BJ (cell line): ENCODE measurements at regions not wholly inside any gene's neighbourhood (a gene's known extent, or its start where the extent isn't known, plus 50 kb on each side); places are given as distances from the start of the nearest gene placed in this dataset.
"Not testable (repeated sequence)": the region's sequence is repeated elsewhere in the genome, so short reads cannot be mapped to it uniquely, and the experiment has no call there.

Experiments used
- CTCF ChIA-PET: fragments of 350-600 bp; formaldehyde crosslinking; extraction: SDS; loops from one replicate; lab custom pipeline; 2021; ENCODE audit warnings: antibody characterized with exemption, inconsistent platforms; lab: Yijun Ruan, JAX
- POLR2A ChIA-PET: fragments of 300-600 bp; sonication (Branson Sonifier 250); formaldehyde crosslinking; extraction: SDS; loops from one replicate; lab custom pipeline; 2021; ENCODE audit warnings: antibody characterized with exemption; lab: Charles Lee
- DNase-seq: peaks from one replicate; pipeline ENCODE4 v3.0.0-alpha.2; 2011; ENCODE audit warnings: low read depth
- H3K27me3 ChIP-seq: 2 replicates; pipeline ENCODE4 v1.6.0; 2011; ENCODE audit warnings: low read length; ENCODE audit not compliant: control insufficient read depth, insufficient read depth
- H3K36me3 ChIP-seq: 2 replicates; pipeline ENCODE4 v1.5.1; 2011; ENCODE audit warnings: low read length; ENCODE audit not compliant: control insufficient read depth, insufficient read depth
- H3K4me3 ChIP-seq: 2 replicates; pipeline ENCODE4 v1.5.1; 2011; ENCODE audit warnings: low read depth, mild to moderate bottlenecking, control low read depth, low read length
- TF ChIP-seq, protein P1 (sequence below): IDR thresholded peaks from 2 replicates; pipeline ENCODE4 v1.5.1; 2011; ENCODE audit warnings: low read depth, mild to moderate bottlenecking, control low read depth, inconsistent platforms, low read length, moderate library complexity; ENCODE audit not compliant: insufficient read depth

DNA sequence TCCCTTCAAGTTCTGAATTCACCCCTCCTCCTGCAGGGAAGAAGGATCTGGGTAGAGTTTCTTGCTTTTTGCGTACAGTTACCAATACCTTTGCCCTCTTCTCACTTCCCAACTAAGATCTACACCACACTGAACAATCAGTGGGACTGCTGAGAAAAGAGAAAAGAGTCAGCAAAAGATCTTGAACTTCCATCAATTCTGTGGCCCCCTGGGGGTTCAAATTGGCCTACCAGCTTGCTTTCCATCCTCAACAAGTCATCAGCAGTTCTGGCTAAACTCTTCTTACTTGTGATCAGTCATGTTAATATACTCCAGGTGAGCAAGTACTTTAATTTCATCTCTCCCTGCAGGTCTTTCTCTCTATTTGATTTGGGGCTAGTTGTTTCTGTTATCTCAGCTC is 739.3 kb upstream of the LRRTM4 start:
- no peak overlapping the region for H3K4me3 ChIP-seq
- DNase-seq = no peak
- ChIA-PET POLR2A (no interaction called here), CTCF (no interaction called here)
- no peaks in the 10 kb centered on the region for H3K36me3 ChIP-seq
- H3K27me3 ChIP-seq = no peaks in the 10 kb centered on the region
- TF ChIP-seq, protein P1, sequence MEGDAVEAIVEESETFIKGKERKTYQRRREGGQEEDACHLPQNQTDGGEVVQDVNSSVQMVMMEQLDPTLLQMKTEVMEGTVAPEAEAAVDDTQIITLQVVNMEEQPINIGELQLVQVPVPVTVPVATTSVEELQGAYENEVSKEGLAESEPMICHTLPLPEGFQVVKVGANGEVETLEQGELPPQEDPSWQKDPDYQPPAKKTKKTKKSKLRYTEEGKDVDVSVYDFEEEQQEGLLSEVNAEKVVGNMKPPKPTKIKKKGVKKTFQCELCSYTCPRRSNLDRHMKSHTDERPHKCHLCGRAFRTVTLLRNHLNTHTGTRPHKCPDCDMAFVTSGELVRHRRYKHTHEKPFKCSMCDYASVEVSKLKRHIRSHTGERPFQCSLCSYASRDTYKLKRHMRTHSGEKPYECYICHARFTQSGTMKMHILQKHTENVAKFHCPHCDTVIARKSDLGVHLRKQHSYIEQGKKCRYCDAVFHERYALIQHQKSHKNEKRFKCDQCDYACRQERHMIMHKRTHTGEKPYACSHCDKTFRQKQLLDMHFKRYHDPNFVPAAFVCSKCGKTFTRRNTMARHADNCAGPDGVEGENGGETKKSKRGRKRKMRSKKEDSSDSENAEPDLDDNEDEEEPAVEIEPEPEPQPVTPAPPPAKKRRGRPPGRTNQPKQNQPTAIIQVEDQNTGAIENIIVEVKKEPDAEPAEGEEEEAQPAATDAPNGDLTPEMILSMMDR = no peak

GRCh38 chr2:78262089-78262488 is 739.9 kb upstream of the LRRTM4 start:
- POLR2A ChIA-PET, DNase-seq, H3K4me3 ChIP-seq: not testable (repeated sequence)

GRCh38 chr2:78262713-78263375 is 740.7 kb upstream of the LRRTM4 start:
- H3K36me3 ChIP-seq = no peaks in the 10 kb centered on the region
- no peak overlapping the region for H3K4me3 ChIP-seq
- ChIA-PET POLR2A (no interaction called here), CTCF (no interaction called here)
- H3K27me3 ChIP-seq = no peaks in the 10 kb centered on the region
- DNase-seq = no peak
- TF ChIP-seq, protein P1 = no peak

More at GRCh38 chr2:78262089-78262488, 739.9 kb upstream of the LRRTM4 start:
- H3K27me3 ChIP-seq, CTCF ChIA-PET, H3K36me3 ChIP-seq: not testable (repeated sequence)

GRCh38 chr2:78263571-78263970 is 741.4 kb upstream of the LRRTM4 start:
- Histone ChIP-seq H3K36me3 (no peaks in the 10 kb centered on the region), H3K4me3 (no peak overlapping the region), H3K27me3 (no peaks in the 10 kb centered on the region)
- TF ChIP-seq, protein P1 = no peak
- DNase-seq = no peak
- CTCF ChIA-PET = no interaction called here
- POLR2A ChIA-PET = no interaction called here

DNA sequence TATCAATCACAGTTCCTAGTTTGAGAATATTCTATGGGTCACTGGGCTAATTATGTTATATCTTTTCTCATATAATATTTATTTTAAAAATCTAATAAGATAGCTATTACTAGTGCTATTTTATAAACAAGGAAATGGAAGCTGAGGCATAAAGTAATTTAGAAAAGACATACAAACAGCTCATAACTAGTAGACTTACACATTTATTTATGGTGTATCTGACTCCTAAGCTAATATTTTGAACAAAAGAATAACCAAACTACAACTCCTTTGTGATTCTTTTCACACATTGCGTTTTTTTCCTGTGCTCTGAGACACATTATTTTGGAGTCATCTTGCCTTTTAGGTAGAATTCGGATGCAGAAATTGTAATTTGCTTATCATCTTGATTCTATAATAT is 742.0 kb upstream of the LRRTM4 start:
- H3K4me3 ChIP-seq = no peak overlapping the region
- no peaks in the 10 kb centered on the region for H3K27me3 ChIP-seq
- no peak for DNase-seq
- TF ChIP-seq, protein P1 = no peak
- no peaks in the 10 kb centered on the region for H3K36me3 ChIP-seq
- CTCF ChIA-PET = no interaction called here
- POLR2A ChIA-PET = no interaction called here

- DNase-seq = no peak
- TF ChIP-seq, protein P1 = no peak
- ChIA-PET POLR2A (no interaction called here), CTCF (no interaction called here)
- Histone ChIP-seq H3K4me3 (no peak overlapping the region), H3K27me3 (no peaks in the 10 kb centered on the region), H3K36me3 (no peaks in the 10 kb centered on the region)
Observed at GRCh38 chr2:78281164-78281563, 744.3 kb upstream of the REG3G start.
